Lower leg skin (tissue), 3 donors: ENCODE measurements at regions not wholly inside any gene's neighbourhood (a gene's known extent, or its start where the extent isn't known, plus 50 kb on each side); places are given as distances from the start of the nearest gene placed in this dataset.

Source experiments
- CTCF ChIP-seq, 3 donors: fragments of 450-650 bp; IDR thresholded peaks; one replicate each; pipeline ENCODE4 v1.5.1; 2016; ENCODE audit warnings: antibody characterized with exemption in 3 of 3, mild to moderate bottlenecking in 3 of 3, moderate library complexity in 2 of 3
- POLR2A ChIP-seq, 2 donors: fragments of 450-650 bp; IDR thresholded peaks; one replicate each; pipeline ENCODE4 v1.6.1; 2016 to 2017; ENCODE audit warnings: antibody characterized with exemption in 2 of 2, mild to moderate bottlenecking in 1 of 2, moderate library complexity in 1 of 2

DNA sequence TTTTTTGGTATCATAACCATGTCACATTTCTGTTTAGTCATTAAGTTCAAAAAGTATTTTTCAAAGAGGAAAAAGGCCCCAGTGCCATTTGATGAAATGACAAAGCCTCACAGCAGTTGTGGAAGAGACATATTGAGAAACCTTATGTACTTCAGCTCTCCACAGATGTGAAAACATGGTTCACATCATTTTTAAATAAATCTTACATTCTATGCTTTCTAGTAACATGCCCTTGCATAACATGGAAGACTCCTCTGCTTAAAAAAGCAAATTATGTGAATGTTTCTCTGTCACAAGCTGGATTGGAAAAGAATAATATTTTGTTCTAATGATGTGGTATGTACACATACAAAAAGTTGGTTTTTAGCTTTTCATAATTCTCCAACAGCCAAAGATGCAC is 934.1 kb downstream of the NLGN4Y start:
- TF ChIP-seq CTCF (IDR thresholded peaks at IDR 0.05) (no peak), POLR2A (IDR thresholded peaks at IDR 0.05) (no peak)
